GM18858 (cell line): ENCODE measurements at regions not wholly inside any gene's neighbourhood (a gene's known extent, or its start where the extent isn't known, plus 50 kb on each side); places are given as distances from the start of the nearest gene placed in this dataset.

Experiments used
- ATAC-seq: cut with Tn5 transposase; IDR thresholded peaks from one replicate; pipeline ENCODE4 v1.9.1; 2021; ENCODE audit not compliant: unreplicated experiment

- ATAC-seq = no peak
Measured at GRCh38 chr2:5751873-5752482, 59.8 kb downstream of the SOX11 start.

GRCh38 chr2:5756272-5756671 lies 64.1 kb downstream of the SOX11 start:
- no peak for ATAC-seq

- no peak for ATAC-seq
Measured at GRCh38 chr2:5758346-5758745, 66.2 kb downstream of the SOX11 start.

- no peak for ATAC-seq
Measured at GRCh38 chr2:5759949-5760348, 67.8 kb downstream of the SOX11 start.

- ATAC-seq = no peak
Measured at GRCh38 chr2:5763531-5763930, 71.3 kb downstream of the SOX11 start.

- no peak for ATAC-seq
Measured at GRCh38 chr2:5764041-5764440, 71.9 kb downstream of the SOX11 start.

- no peak for ATAC-seq
Measured at GRCh38 chr2:5766056-5766455, 73.9 kb downstream of the SOX11 start.

- no peak for ATAC-seq
Measured at GRCh38 chr2:5766561-5766960, 74.4 kb downstream of the SOX11 start.

GRCh38 chr2:5777131-5777535 lies 84.9 kb downstream of the SOX11 start:
- no peak for ATAC-seq

- ATAC-seq = no peak
Measured at GRCh38 chr2:5781679-5782078, 89.5 kb downstream of the SOX11 start.

GRCh38 chr2:5782103-5782502 lies 89.9 kb downstream of the SOX11 start:
- ATAC-seq = no peak

- ATAC-seq = no peak
Measured at GRCh38 chr2:5788447-5788846, 96.3 kb downstream of the SOX11 start.

- no peak for ATAC-seq
Measured at GRCh38 chr2:5791371-5791770, 99.2 kb downstream of the SOX11 start.

GRCh38 chr2:5794012-5794411 lies 101.8 kb downstream of the SOX11 start:
- ATAC-seq = no peak

- ATAC-seq = no peak
Measured at GRCh38 chr2:5798084-5798483, 105.9 kb downstream of the SOX11 start.

- no peak for ATAC-seq
Measured at GRCh38 chr2:5799348-5799747, 107.2 kb downstream of the SOX11 start.

- ATAC-seq = no peak
Measured at GRCh38 chr2:5803547-5803946, 111.4 kb downstream of the SOX11 start.

- ATAC-seq = no peak
Measured at GRCh38 chr2:5818961-5819600, 126.9 kb downstream of the SOX11 start.

- no peak for ATAC-seq
Measured at GRCh38 chr2:5824126-5824525, 131.9 kb downstream of the SOX11 start.

- no peak for ATAC-seq
Measured at GRCh38 chr2:5825686-5826085, 133.5 kb downstream of the SOX11 start.

- no peak for ATAC-seq
Measured at GRCh38 chr2:5826979-5827655, 134.9 kb downstream of the SOX11 start.

GRCh38 chr2:5834501-5834900 lies 142.3 kb downstream of the SOX11 start:
- ATAC-seq = no peak
